Adipocyte (in vitro differentiated cells): ENCODE measurements at regions not wholly inside any gene's neighbourhood (a gene's known extent, or its start where the extent isn't known, plus 50 kb on each side); places are given as distances from the start of the nearest gene placed in this dataset.

Experiments
- DNase-seq: peaks from one replicate; pipeline ENCODE4 v3.0.0-alpha.2; 2015; ENCODE audit warnings: low read depth
- H3K27me3 ChIP-seq: replicated peaks from 2 replicates; pipeline ENCODE4 v1.7.0; 2013; ENCODE audit warnings: mild to moderate bottlenecking, low read length, moderate library complexity; ENCODE audit not compliant: control insufficient read depth, insufficient read depth
- H3K36me3 ChIP-seq: 2 replicates; pipeline ENCODE4 v1.7.0; 2013; ENCODE audit warnings: low read length, mild to moderate bottlenecking, moderate library complexity; ENCODE audit not compliant: control insufficient read depth, insufficient read depth, severe bottlenecking
- H3K4me1 ChIP-seq: 2 replicates; pipeline ENCODE4 v1.7.0; 2013; ENCODE audit warnings: mild to moderate bottlenecking, low read length, moderate library complexity; ENCODE audit not compliant: control insufficient read depth, insufficient read depth
- H3K4me3 ChIP-seq: 2 replicates; pipeline ENCODE4 v1.7.0; 2013; ENCODE audit warnings: mild to moderate bottlenecking, low read length, moderate library complexity
- H3K9ac ChIP-seq: 2 replicates; pipeline ENCODE4 v1.7.0; 2013; ENCODE audit warnings: mild to moderate bottlenecking, low read length, moderate library complexity
- H3K9me3 ChIP-seq: 2 replicates; pipeline ENCODE4 v1.7.0; 2013; ENCODE audit warnings: mild to moderate bottlenecking, low read length, moderate library complexity; ENCODE audit not compliant: control insufficient read depth

- no peaks in the 10 kb centered on the region for H3K36me3 ChIP-seq
- H3K9ac ChIP-seq, result no peak overlapping the region
- H3K9me3 ChIP-seq, result no peaks in the 10 kb centered on the region
These were observed 100.3 kb upstream of the ANKH start for GRCh38 chr5:14971873-14972272.

GRCh38 chr5:14968796-14969195, 97.2 kb upstream of the ANKH start:
- H3K27me3 ChIP-seq, result no peaks in the 10 kb centered on the region
- H3K9me3 ChIP-seq, result no peaks in the 10 kb centered on the region
- no peaks in the 10 kb centered on the region for H3K36me3 ChIP-seq
- no peak overlapping the region for H3K4me3 ChIP-seq
- no peaks in the 10 kb centered on the region for H3K4me1 ChIP-seq
- no peak for DNase-seq
- no peak overlapping the region for H3K9ac ChIP-seq

More at GRCh38 chr5:14971873-14972272, 100.3 kb upstream of the ANKH start:
- DNase-seq, result no peak
- Histone ChIP-seq H3K4me3 (no peak overlapping the region), H3K27me3 (peaks cover 8% of the 10 kb centered on the region), H3K4me1 (no peaks in the 10 kb centered on the region)

DNA sequence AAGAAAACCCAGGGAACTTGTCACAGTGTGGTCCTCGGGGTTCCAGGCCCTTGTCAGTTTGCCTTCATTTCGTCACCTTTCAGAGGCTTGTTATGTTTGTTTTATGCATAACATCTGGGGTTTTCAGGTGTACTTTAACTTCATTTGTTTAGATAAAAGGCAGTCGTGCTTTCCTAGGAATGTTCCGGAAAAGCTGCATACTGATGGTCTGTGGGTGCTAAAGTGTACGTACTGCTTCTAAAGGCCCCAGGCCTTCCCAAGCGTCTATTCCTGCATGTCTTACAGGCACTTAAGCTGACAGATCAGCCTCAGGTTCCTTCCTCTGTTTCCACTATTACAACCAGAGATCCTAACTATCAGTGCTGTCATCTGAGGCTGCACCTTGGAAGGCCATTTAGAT, 95.6 kb upstream of the ANKH start:
- H3K9ac ChIP-seq, result no peak overlapping the region
- no peaks in the 10 kb centered on the region for H3K36me3 ChIP-seq
- H3K4me1 ChIP-seq, result no peaks in the 10 kb centered on the region
- H3K4me3 ChIP-seq, result no peak overlapping the region
- H3K27me3 ChIP-seq, result no peaks in the 10 kb centered on the region
- H3K9me3 ChIP-seq, result no peaks in the 10 kb centered on the region
- no peak for DNase-seq

DNA sequence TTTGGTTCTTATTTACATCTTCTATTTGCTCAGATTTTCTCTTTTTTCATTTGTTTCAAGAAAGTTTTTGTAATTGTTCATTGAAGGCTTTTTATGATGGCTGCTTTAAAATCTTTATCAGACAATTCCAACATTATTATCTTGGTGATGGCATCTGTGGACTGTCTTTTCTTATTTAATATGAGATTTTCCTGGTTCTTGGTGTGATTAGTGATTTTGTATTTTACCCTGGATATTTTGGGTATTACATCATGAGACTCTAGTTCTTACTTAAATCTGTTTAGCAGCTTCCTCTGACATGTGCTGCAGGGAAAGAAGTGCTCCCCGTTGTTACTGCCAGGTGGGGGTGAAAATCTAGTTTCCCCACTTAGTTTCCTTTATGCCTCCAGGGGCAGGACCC, 94.2 kb upstream of the ANKH start:
- no peaks in the 10 kb centered on the region for H3K4me1 ChIP-seq
- no peaks in the 10 kb centered on the region for H3K36me3 ChIP-seq
- no peak overlapping the region for H3K4me3 ChIP-seq
- no peak for DNase-seq
- no peaks in the 10 kb centered on the region for H3K9me3 ChIP-seq
- no peak overlapping the region for H3K9ac ChIP-seq
- H3K27me3 ChIP-seq, result no peaks in the 10 kb centered on the region

GRCh38 chr5:14962604-14963003, 91.0 kb upstream of the ANKH start:
- H3K4me1 ChIP-seq, result peaks cover 3% of the 10 kb centered on the region
- H3K4me3 ChIP-seq, result no peak overlapping the region
- no peak for DNase-seq
- H3K9ac ChIP-seq, result no peak overlapping the region
- H3K27me3 ChIP-seq, result no peaks in the 10 kb centered on the region
- H3K36me3 ChIP-seq, result no peaks in the 10 kb centered on the region
- no peaks in the 10 kb centered on the region for H3K9me3 ChIP-seq

- no peak overlapping the region for H3K4me3 ChIP-seq
- H3K9ac ChIP-seq, result no peak overlapping the region
- DNase-seq, result no peak
- H3K4me1 ChIP-seq, result peaks cover 3% of the 10 kb centered on the region
- H3K36me3 ChIP-seq, result no peaks in the 10 kb centered on the region
- no peaks in the 10 kb centered on the region for H3K9me3 ChIP-seq
- no peaks in the 10 kb centered on the region for H3K27me3 ChIP-seq
These were observed 88.5 kb upstream of the ANKH start for GRCh38 chr5:14960120-14960462.

DNA sequence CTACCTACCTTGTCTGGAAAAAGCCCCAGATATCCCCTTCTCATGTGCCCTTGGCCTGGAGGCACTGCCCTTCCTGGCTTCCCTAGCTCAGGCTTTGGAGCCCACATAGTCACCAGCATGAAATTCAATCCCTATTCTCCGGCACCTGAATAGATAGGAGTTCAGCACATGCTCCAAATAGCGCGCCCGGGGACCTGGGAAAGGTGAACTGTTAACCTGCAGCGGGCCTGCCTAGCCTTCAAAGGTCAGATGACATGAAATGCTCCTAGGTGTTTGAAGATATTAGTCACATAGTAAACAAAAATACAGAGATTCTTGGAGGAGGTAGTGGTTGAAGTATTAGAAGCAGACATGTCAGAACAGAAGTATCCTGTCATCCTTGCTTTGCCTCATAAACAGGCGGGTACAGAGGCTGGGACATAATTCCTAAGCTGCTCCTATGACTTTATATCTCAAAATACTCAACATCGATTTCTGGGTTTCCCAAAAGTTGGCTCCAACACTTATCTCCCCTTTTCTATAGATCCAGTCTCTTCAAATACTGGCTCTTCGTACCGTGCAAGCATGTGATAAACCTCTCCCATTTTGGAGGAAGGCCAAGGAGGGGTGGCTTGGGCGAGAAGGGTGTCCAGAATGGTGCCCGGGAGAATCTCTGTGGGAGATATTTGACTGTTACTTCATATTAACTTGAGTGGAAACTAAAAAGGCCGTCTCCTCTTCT, 88.0 kb upstream of the ANKH start:
- no peaks in the 10 kb centered on the region for H3K27me3 ChIP-seq
- H3K9me3 ChIP-seq, result no peaks in the 10 kb centered on the region
- H3K36me3 ChIP-seq, result no peaks in the 10 kb centered on the region
- H3K4me1 ChIP-seq, result peaks cover 3% of the 10 kb centered on the region
- no peak overlapping the region for H3K9ac ChIP-seq
- DNase-seq, result no peak
- H3K4me3 ChIP-seq, result no peak overlapping the region

DNA sequence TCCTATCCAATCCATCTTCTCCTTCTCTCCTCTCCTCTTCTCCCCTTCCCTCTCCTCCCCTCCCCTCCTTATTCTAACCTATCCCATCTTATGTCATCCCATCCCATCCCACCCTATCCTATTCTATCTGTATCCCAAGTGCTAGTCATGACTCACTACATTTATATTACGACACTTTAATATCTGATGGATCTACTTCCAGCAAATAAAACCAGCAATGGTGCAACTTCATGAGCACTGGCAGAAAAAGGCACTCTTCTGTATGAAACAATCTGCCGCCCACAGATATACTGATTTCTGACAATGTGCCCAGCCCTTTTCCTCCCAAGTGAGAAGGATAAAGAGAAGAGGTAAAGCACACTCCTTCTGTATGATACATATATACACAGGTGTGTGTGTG, 86.6 kb upstream of the ANKH start:
- Histone ChIP-seq H3K9ac (no peak overlapping the region), H3K27me3 (no peaks in the 10 kb centered on the region), H3K9me3 (no peaks in the 10 kb centered on the region), H3K4me1 (peaks cover 3% of the 10 kb centered on the region), H3K36me3 (no peaks in the 10 kb centered on the region), H3K4me3 (no peak overlapping the region)
- DNase-seq, result peak; percentile 42

DNA sequence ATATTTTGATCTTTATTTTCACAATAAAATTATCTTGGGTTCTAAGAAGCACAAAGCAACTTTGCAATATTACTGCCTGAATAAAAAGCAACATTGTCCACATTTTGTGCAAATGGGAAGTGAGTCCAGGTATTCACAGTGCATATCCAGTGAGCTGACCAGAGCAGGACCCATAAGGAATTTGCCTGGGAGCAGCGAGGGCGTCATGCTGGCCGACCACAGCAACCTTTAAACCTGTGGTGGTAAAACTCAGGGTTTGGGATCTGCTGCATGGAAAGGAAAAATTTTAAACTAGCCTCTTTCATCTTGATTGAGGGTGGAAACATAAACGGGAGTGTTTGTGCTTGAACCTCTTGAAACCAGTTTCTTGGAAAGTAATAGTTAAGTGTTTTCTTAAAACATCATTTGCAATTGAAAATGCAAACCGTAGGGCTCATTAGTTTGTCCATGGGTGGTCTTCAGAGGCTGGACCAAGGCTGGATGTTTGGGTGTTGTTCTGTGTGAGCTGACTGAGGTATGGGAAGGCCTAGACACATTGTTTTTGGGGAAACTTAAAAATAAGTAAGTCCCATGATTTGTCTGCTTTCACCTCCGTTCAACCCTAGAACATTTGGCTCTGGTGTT, 85.0 kb upstream of the ANKH start:
- Histone ChIP-seq H3K9me3 (no peaks in the 10 kb centered on the region), H3K36me3 (no peaks in the 10 kb centered on the region), H3K9ac (no peak overlapping the region), H3K27me3 (no peaks in the 10 kb centered on the region), H3K4me3 (no peak overlapping the region), H3K4me1 (peaks cover 3% of the 10 kb centered on the region)
- DNase-seq, result no peak

- Histone ChIP-seq H3K27me3 (no peaks in the 10 kb centered on the region), H3K4me1 (peaks cover 3% of the 10 kb centered on the region), H3K9ac (no peak overlapping the region), H3K4me3 (no peak overlapping the region), H3K36me3 (no peaks in the 10 kb centered on the region), H3K9me3 (no peaks in the 10 kb centered on the region)
- DNase-seq, result no peak
These were observed 83.2 kb upstream of the ANKH start for GRCh38 chr5:14954616-14955343.

GRCh38 chr5:14954216-14954615, 82.6 kb upstream of the ANKH start:
- Histone ChIP-seq H3K36me3 (no peaks in the 10 kb centered on the region), H3K4me1 (peaks cover 3% of the 10 kb centered on the region), H3K9ac (no peak overlapping the region), H3K4me3 (no peak overlapping the region), H3K9me3 (no peaks in the 10 kb centered on the region), H3K27me3 (no peaks in the 10 kb centered on the region)
- no peak for DNase-seq
